ENCODE measurements at regions not wholly inside any gene's neighbourhood (a gene's known extent, or its start where the extent isn't known, plus 50 kb on each side); places are given as distances from the start of the nearest gene placed in this dataset.

GRCh38 chr2:17334300-17334699, 183.9 kb downstream of the RAD51AP2 start:
- POLR2A ChIA-PET: no interaction called here
- intact Hi-C loops (cut with micrococcal nuclease): no loop called here
- Mint-ChIP-seq H3K9me3 (peaks cover 5% of the 10 kb centered on the region), H3K4me1 (ENCODE audit: low read depth) (no peaks in the 10 kb centered on the region), H3K27ac (no peak overlapping the region), H3K4me3 (no peak overlapping the region), H3K27me3 (no peaks in the 10 kb centered on the region), H3K36me3 (ENCODE audit: low read depth) (no peaks in the 10 kb centered on the region)
- CTCF ChIA-PET: no interaction called here
- no peak for TF ChIP-seq CTCF (IDR thresholded peaks at IDR 0.05)
- DNase-seq: no peak
- no peak for ATAC-seq

- intact Hi-C loops (cut with micrococcal nuclease): no loop called here
- ChIA-PET CTCF (no interaction called here), POLR2A (no interaction called here)
- ATAC-seq: no peak
- H3K4me3 Mint-ChIP-seq: no peak overlapping the region
- no peak for TF ChIP-seq CTCF (IDR thresholded peaks at IDR 0.05)
- DNase-seq: no peak
- H3K27me3 Mint-ChIP-seq: no peaks in the 10 kb centered on the region
- H3K36me3 Mint-ChIP-seq (ENCODE audit: low read depth): no peaks in the 10 kb centered on the region
- H3K9me3 Mint-ChIP-seq: peaks cover 3% of the 10 kb centered on the region
- no peak overlapping the region for H3K27ac Mint-ChIP-seq
- H3K4me1 Mint-ChIP-seq (ENCODE audit: low read depth): no peaks in the 10 kb centered on the region
Measured at GRCh38 chr2:17331636-17332035, 186.6 kb downstream of the RAD51AP2 start.

GRCh38 chr2:17328161-17328560, 190.1 kb downstream of the RAD51AP2 start:
- Mint-ChIP-seq H3K27ac (no peak overlapping the region), H3K36me3 (ENCODE audit: low read depth) (no peaks in the 10 kb centered on the region), H3K4me1 (ENCODE audit: low read depth) (no peaks in the 10 kb centered on the region), H3K27me3 (no peaks in the 10 kb centered on the region), H3K9me3 (no peaks in the 10 kb centered on the region), H3K4me3 (no peak overlapping the region)
- ATAC-seq (no peak), DNase-seq (no peak)
- intact Hi-C loops (cut with micrococcal nuclease): no loop called here
- CTCF ChIA-PET: no interaction called here
- POLR2A ChIA-PET: no interaction called here
- TF ChIP-seq CTCF (IDR thresholded peaks at IDR 0.05): no peak

GRCh38 chr2:17327649-17328048, 190.6 kb downstream of the RAD51AP2 start:
- Mint-ChIP-seq H3K4me1 (ENCODE audit: low read depth) (no peaks in the 10 kb centered on the region), H3K27ac (no peak overlapping the region), H3K4me3 (no peak overlapping the region), H3K36me3 (ENCODE audit: low read depth) (no peaks in the 10 kb centered on the region), H3K9me3 (no peaks in the 10 kb centered on the region), H3K27me3 (no peaks in the 10 kb centered on the region)
- ChIA-PET POLR2A (no interaction called here), CTCF (no interaction called here)
- intact Hi-C loops (cut with micrococcal nuclease): no loop called here
- no peak for TF ChIP-seq CTCF (IDR thresholded peaks at IDR 0.05)
- ATAC-seq: no peak
- no peak for DNase-seq

- POLR2A ChIA-PET: no interaction called here
Measured at GRCh38 chr2:17326717-17327116, 191.5 kb downstream of the RAD51AP2 start.

More at GRCh38 chr2:17326717-17327116, 191.5 kb downstream of the RAD51AP2 start:
- no peaks in the 10 kb centered on the region for H3K36me3 Mint-ChIP-seq (ENCODE audit: low read depth)
- intact Hi-C loops (cut with micrococcal nuclease): no loop called here
- H3K9me3 Mint-ChIP-seq: no peaks in the 10 kb centered on the region
- DNase-seq (no peak), ATAC-seq (no peak)
- no peak for TF ChIP-seq CTCF (IDR thresholded peaks at IDR 0.05)
- H3K4me1 Mint-ChIP-seq (ENCODE audit: low read depth): no peaks in the 10 kb centered on the region
- H3K27me3 Mint-ChIP-seq: peaks cover under 1% of the 10 kb centered on the region
- H3K4me3 Mint-ChIP-seq: no peak overlapping the region
- CTCF ChIA-PET: no interaction called here
- no peak overlapping the region for H3K27ac Mint-ChIP-seq
